H1 (cell line): ENCODE measurements at regions not wholly inside any gene's neighbourhood (a gene's known extent, or its start where the extent isn't known, plus 50 kb on each side); places are given as distances from the start of the nearest gene placed in this dataset.

Experiments
- EZH2 ChIP-seq: fragments of 200-600 bp; sonication (generic); IDR thresholded peaks from 2 replicates; pipeline ENCODE4 v1.7.1; 2012; ENCODE audit warnings: low read depth, mild to moderate bottlenecking, moderate library complexity, low read length, inconsistent platforms; ENCODE audit not compliant: severe bottlenecking
- HDAC2 ChIP-seq, 2 experiments: fragments of 300-600 bp in 1 of 2; sonication (generic) in 1 of 2; IDR thresholded peaks; 2 replicates each; pipeline ENCODE4 v1.6.1; 2011 to 2012; ENCODE audit warnings: low read depth in 2 of 2, low read length in 2 of 2, mild to moderate bottlenecking in 2 of 2, moderate library complexity in 2 of 2, borderline replicate concordance in 1 of 2, inconsistent platforms in 1 of 2
- JUN ChIP-seq: IDR thresholded peaks from 2 replicates; pipeline ENCODE4 v1.6.1; 2011; ENCODE audit warnings: low read depth, mild to moderate bottlenecking, improper control_type of control experiment, low read length
- JUND ChIP-seq: IDR thresholded peaks from 2 replicates; pipeline ENCODE4 v1.6.1; 2011; ENCODE audit warnings: mild to moderate bottlenecking, improper control_type of control experiment, low read length
- SP1 ChIP-seq: IDR thresholded peaks from 2 replicates; pipeline ENCODE4 v1.6.1; 2011; ENCODE audit warnings: low read depth, low read length
- TCF12 ChIP-seq: IDR thresholded peaks from 2 replicates; pipeline ENCODE4 v1.6.1; 2011; ENCODE audit warnings: low read depth, mild to moderate bottlenecking, low read length
- TEAD4 ChIP-seq: IDR thresholded peaks from 2 replicates; pipeline ENCODE4 v1.6.1; 2012; ENCODE audit warnings: low read depth, low read length, inconsistent platforms, mixed read lengths
- TF ChIP-seq, protein P1 (sequence below): IDR thresholded peaks from 2 replicates; pipeline ENCODE4 v1.6.1; 2012; ENCODE audit warnings: low read length, inconsistent platforms
- TF ChIP-seq, protein P2 (sequence below): IDR thresholded peaks from 2 replicates; pipeline ENCODE4 v1.6.1; 2012; ENCODE audit warnings: inconsistent platforms
- TF ChIP-seq, protein P3 (sequence below): IDR thresholded peaks from 2 replicates; pipeline ENCODE4 v1.6.1; 2011; ENCODE audit warnings: low read depth, mild to moderate bottlenecking, low read length; ENCODE audit not compliant: insufficient read depth

DNA sequence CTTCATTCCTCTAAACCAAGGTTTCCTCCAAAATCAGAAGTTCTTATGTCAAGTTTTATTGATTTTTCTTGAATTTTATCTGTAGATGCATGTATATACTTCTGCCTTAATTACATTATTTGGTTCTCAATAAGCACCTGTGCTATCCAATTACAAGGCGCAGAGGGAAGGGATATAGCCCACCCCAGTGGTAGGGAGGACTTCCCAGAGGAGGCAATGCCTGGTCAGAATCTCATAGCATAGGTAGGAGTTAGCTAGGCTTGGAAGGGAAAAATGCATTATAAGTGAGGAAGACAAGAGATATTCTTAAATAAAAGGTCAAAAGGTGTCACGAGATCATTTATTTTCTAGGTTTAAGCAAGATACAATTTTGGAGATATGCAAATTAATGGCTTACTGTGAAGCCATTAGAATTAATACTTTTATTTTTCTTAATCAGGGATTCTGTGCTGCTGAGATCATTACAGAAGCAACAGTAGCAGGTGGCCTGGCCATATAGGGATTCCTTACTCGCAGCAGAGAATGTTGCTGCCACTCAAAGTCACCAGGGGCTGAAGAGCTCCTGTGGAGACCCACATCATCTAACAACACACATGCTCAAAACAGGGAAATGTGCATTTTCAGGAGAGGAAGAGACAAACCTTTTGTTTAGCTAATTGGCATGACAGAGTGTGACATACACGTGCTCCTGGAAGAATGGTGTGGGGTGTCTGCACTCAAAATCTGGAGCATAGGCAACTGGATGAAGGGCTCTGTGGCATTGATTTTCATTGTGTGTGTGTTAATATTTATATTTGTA is 178.3 kb downstream of the ATG4C start (continued):
- TF ChIP-seq, protein P1, sequence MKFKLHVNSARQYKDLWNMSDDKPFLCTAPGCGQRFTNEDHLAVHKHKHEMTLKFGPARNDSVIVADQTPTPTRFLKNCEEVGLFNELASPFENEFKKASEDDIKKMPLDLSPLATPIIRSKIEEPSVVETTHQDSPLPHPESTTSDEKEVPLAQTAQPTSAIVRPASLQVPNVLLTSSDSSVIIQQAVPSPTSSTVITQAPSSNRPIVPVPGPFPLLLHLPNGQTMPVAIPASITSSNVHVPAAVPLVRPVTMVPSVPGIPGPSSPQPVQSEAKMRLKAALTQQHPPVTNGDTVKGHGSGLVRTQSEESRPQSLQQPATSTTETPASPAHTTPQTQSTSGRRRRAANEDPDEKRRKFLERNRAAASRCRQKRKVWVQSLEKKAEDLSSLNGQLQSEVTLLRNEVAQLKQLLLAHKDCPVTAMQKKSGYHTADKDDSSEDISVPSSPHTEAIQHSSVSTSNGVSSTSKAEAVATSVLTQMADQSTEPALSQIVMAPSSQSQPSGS, result no peak
- TF ChIP-seq SP1 (no peak), JUND (no peak), EZH2 (no peak), TEAD4 (no peak), TCF12 (no peak), JUN (no peak), HDAC2 (IDR thresholded peaks at IDR 0.05; ENCODE audit: borderline replicate concordance in 1 of 2, low read depth in 2 of 2, low read length in 2 of 2) (no peak)
- TF ChIP-seq, protein P2, sequence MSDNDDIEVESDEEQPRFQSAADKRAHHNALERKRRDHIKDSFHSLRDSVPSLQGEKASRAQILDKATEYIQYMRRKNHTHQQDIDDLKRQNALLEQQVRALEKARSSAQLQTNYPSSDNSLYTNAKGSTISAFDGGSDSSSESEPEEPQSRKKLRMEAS, result 0 out of 2 replicates have a peak, but pooled peaks have one; percentile 31
- TF ChIP-seq, protein P3, sequence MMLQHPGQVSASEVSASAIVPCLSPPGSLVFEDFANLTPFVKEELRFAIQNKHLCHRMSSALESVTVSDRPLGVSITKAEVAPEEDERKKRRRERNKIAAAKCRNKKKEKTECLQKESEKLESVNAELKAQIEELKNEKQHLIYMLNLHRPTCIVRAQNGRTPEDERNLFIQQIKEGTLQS, result no peak
